Neuronal stem cell (in vitro differentiated cells): ENCODE measurements at regions not wholly inside any gene's neighbourhood (a gene's known extent, or its start where the extent isn't known, plus 50 kb on each side); places are given as distances from the start of the nearest gene placed in this dataset.

Experiments used
- DNase-seq: peaks from one replicate; pipeline ENCODE4 v3.0.0-alpha.2; 2013; ENCODE audit warnings: low spot score
- H2AFZ ChIP-seq: one replicate; pipeline ENCODE4 v1.6.1; 2013; ENCODE audit warnings: mild to moderate bottlenecking, low read length, inconsistent platforms
- H2AK5ac ChIP-seq: 2 replicates; pipeline ENCODE4 v1.6.1; 2013; ENCODE audit warnings: low read depth, mild to moderate bottlenecking, inconsistent platforms, low read length, moderate library complexity, mixed read lengths
- H2BK120ac ChIP-seq: 2 replicates; pipeline ENCODE4 v1.6.1; 2013; ENCODE audit warnings: low read depth, mild to moderate bottlenecking, inconsistent platforms, low read length, moderate library complexity, mixed read lengths
- H2BK12ac ChIP-seq: one replicate; pipeline ENCODE4 v1.6.1; 2013; ENCODE audit warnings: low read length, inconsistent platforms
- H2BK15ac ChIP-seq: 2 replicates; pipeline ENCODE4 v1.6.1; 2013; ENCODE audit warnings: mild to moderate bottlenecking, low read length, inconsistent platforms, mixed read lengths
- H2BK5ac ChIP-seq: one replicate; pipeline ENCODE4 v1.6.1; 2013; ENCODE audit warnings: inconsistent platforms, mild to moderate bottlenecking, low read length, moderate library complexity
- H3K14ac ChIP-seq: one replicate; pipeline ENCODE4 v1.6.1; 2013; ENCODE audit warnings: low read length, inconsistent platforms
- H3K18ac ChIP-seq: 2 replicates; pipeline ENCODE4 v1.6.1; 2013; ENCODE audit warnings: low read length, inconsistent platforms
- H3K23ac ChIP-seq: 2 replicates; pipeline ENCODE4 v1.6.1; 2013; ENCODE audit warnings: low read depth, mild to moderate bottlenecking, mixed read lengths, low read length, inconsistent platforms; ENCODE audit not compliant: poor library complexity
- H3K27ac ChIP-seq: replicated peaks from 3 replicates; pipeline ENCODE4 v1.5.1; 2013; ENCODE audit warnings: low read length, inconsistent platforms
- H3K27me3 ChIP-seq, 3 experiments: 2 replicates each; pipeline ENCODE4 v1.6.1; 2013; ENCODE audit warnings: low read length in 3 of 3, mild to moderate bottlenecking in 2 of 3, inconsistent platforms in 1 of 3, low read depth in 1 of 3, mixed read lengths in 1 of 3, moderate library complexity in 1 of 3; ENCODE audit not compliant: control insufficient read depth in 3 of 3, insufficient read depth in 3 of 3
- H3K36me3 ChIP-seq, 2 donors: replicated peaks in 1 of 2; 2 replicates each; pipeline ENCODE4 v1.6.1; 2013; ENCODE audit warnings: low read length in 2 of 2; ENCODE audit not compliant: control insufficient read depth in 2 of 2, insufficient read depth in 2 of 2
- H3K4ac ChIP-seq: 2 replicates; pipeline ENCODE4 v1.6.1; 2013; ENCODE audit warnings: inconsistent platforms, mild to moderate bottlenecking, low read length, moderate library complexity
- H3K4me1 ChIP-seq, 2 donors: 1 replicate in 1 of 2; 2 replicates in 1 of 2; pipeline ENCODE4 v1.6.1; 2013; ENCODE audit warnings: low read length in 2 of 2, low read depth in 1 of 2; ENCODE audit not compliant: control insufficient read depth in 2 of 2, insufficient read depth in 1 of 2
- H3K4me2 ChIP-seq: one replicate; pipeline ENCODE4 v1.6.1; 2013; ENCODE audit warnings: mild to moderate bottlenecking, low read length, inconsistent platforms; ENCODE audit not compliant: insufficient read depth, poor library complexity, severe bottlenecking
- H3K4me3 ChIP-seq, 2 donors: 2 replicates each; pipeline ENCODE4 v1.5.1; 2013; ENCODE audit warnings: low read length in 2 of 2, mild to moderate bottlenecking in 2 of 2, inconsistent platforms in 1 of 2, moderate library complexity in 1 of 2
- H3K79me1 ChIP-seq: one replicate; pipeline ENCODE4 v1.6.1; 2013; ENCODE audit warnings: low read depth, mild to moderate bottlenecking, inconsistent platforms, low read length, moderate library complexity
- H3K9ac ChIP-seq: one replicate; pipeline ENCODE4 v1.6.1; 2013; ENCODE audit warnings: mild to moderate bottlenecking, low read depth, low read length, inconsistent platforms; ENCODE audit not compliant: poor library complexity
- H3K9me3 ChIP-seq, 2 donors: replicated peaks in 1 of 2; 2 replicates each; pipeline versions ENCODE3 to v1.6.1; 2013; ENCODE audit warnings: low read length in 2 of 2, mild to moderate bottlenecking in 2 of 2, inconsistent platforms in 1 of 2, low read depth in 1 of 2, mixed read lengths in 1 of 2, moderate library complexity in 1 of 2; ENCODE audit not compliant: control insufficient read depth in 2 of 2, insufficient read depth in 1 of 2
- H4K8ac ChIP-seq: one replicate; pipeline ENCODE4 v1.6.1; 2013; ENCODE audit warnings: low read depth, mild to moderate bottlenecking, inconsistent platforms, low read length, moderate library complexity
- H4K91ac ChIP-seq: one replicate; pipeline ENCODE4 v1.6.1; 2013; ENCODE audit warnings: low read length, low read depth, mild to moderate bottlenecking, inconsistent platforms; ENCODE audit not compliant: poor library complexity
- WGBS, 2 donors: extraction: QIAGEN DNeasy Blood & Tissue Kit; methylation state at CpG; one replicate each; pipeline ENCODE4 v1.1.7; 2013; ENCODE audit warnings: missing lambda C conversion rate in 2 of 2, mixed read lengths in 1 of 2; ENCODE audit not compliant: insufficient read length in 2 of 2, insufficient replicate concordance in 1 of 2; ENCODE audit errors: extremely low coverage in 2 of 2; 5-methylcytosine and 5-hydroxymethylcytosine counted together

- no peaks in the 10 kb centered on the region for H3K27me3 ChIP-seq
- H3K14ac ChIP-seq = no peak overlapping the region
- no peak overlapping the region for H2AFZ ChIP-seq
- H2BK120ac ChIP-seq = no peak overlapping the region
- no peak overlapping the region for H3K4me3 ChIP-seq
- H2BK12ac ChIP-seq = no peak overlapping the region
- no peak overlapping the region for H2AK5ac ChIP-seq
- no peak for DNase-seq
- H3K18ac ChIP-seq = no peak overlapping the region
- H4K8ac ChIP-seq = no peak overlapping the region
- H3K36me3 ChIP-seq = no peaks in the 10 kb centered on the region
- no peak overlapping the region for H3K4ac ChIP-seq
- peaks cover 0 to 2% of the 10 kb centered on the region in 2 donors for H3K4me1 ChIP-seq
- H3K23ac ChIP-seq = no peak overlapping the region
- 100% methylated on average over 1 of the region's 2 CpGs; no CpG with 5 or more reads in 1 of the 2 donors for WGBS, 2 donors
- no peak overlapping the region for H3K4me2 ChIP-seq
- no peaks in the 10 kb centered on the region for H3K79me1 ChIP-seq
- H3K9me3 ChIP-seq = no peaks in the 10 kb centered on the region
- no peak overlapping the region for H3K9ac ChIP-seq
- no peak overlapping the region for H2BK5ac ChIP-seq
- H3K27ac ChIP-seq = no peak overlapping the region
- H4K91ac ChIP-seq = no peak overlapping the region
- no peak overlapping the region for H2BK15ac ChIP-seq
Observed at GRCh38 chr3:168540726-168541125, 445.0 kb upstream of the GOLIM4 start.

GRCh38 chr3:168539909-168540308 lies 444.2 kb upstream of the GOLIM4 start:
- Histone ChIP-seq H3K27me3 (no peaks in the 10 kb centered on the region), H4K91ac (no peak overlapping the region), H3K36me3 (no peaks in the 10 kb centered on the region), H2BK5ac (no peak overlapping the region), H3K18ac (no peak overlapping the region), H3K4me2 (no peak overlapping the region), H3K14ac (no peak overlapping the region), H2AK5ac (no peak overlapping the region), H3K9me3 (no peaks in the 10 kb centered on the region), H3K4me3 (no peak overlapping the region), H2BK15ac (no peak overlapping the region), H2AFZ (no peak overlapping the region), H4K8ac (no peak overlapping the region), H3K4me1 (no peaks in the 10 kb centered on the region), H3K79me1 (no peaks in the 10 kb centered on the region), H3K23ac (no peak overlapping the region), H2BK120ac (no peak overlapping the region), H3K9ac (no peak overlapping the region), H3K4ac (no peak overlapping the region), H3K27ac (no peak overlapping the region), H2BK12ac (no peak overlapping the region)
- 100% methylated on average over 1 of the region's 1 CpG; no CpG with 5 or more reads in 1 of the 2 donors for WGBS, 2 donors
- no peak for DNase-seq

GRCh38 chr3:168534761-168535160 lies 439.0 kb upstream of the GOLIM4 start:
- H3K14ac ChIP-seq = no peak overlapping the region
- no peak overlapping the region for H2BK5ac ChIP-seq
- H2BK120ac ChIP-seq = no peak overlapping the region
- H3K27me3 ChIP-seq = no peaks in the 10 kb centered on the region
- H3K79me1 ChIP-seq = no peaks in the 10 kb centered on the region
- no peak for DNase-seq
- no peak overlapping the region for H3K18ac ChIP-seq
- no peaks in the 10 kb centered on the region for H3K36me3 ChIP-seq
- H2AFZ ChIP-seq = no peak overlapping the region
- no peak overlapping the region for H4K8ac ChIP-seq
- no peak overlapping the region for H2BK12ac ChIP-seq
- no CpG with 5 or more reads among the region's 3 CpGs for WGBS, 2 donors
- no peak overlapping the region for H3K4me2 ChIP-seq
- peaks cover 0 to 5% of the 10 kb centered on the region in 2 donors for H3K9me3 ChIP-seq
- no peak overlapping the region for H3K27ac ChIP-seq
- no peak overlapping the region for H4K91ac ChIP-seq
- no peak overlapping the region for H3K23ac ChIP-seq
- no peak overlapping the region for H3K4ac ChIP-seq
- no peak overlapping the region for H3K9ac ChIP-seq
- no peak overlapping the region for H2BK15ac ChIP-seq
- H3K4me3 ChIP-seq = no peak overlapping the region
- H3K4me1 ChIP-seq = peaks cover 2 to 15% of the 10 kb centered on the region in 2 donors
- no peak overlapping the region for H2AK5ac ChIP-seq

GRCh38 chr3:168533600-168533999 lies 437.9 kb upstream of the GOLIM4 start:
- Histone ChIP-seq H2BK120ac (no peak overlapping the region), H4K8ac (no peak overlapping the region), H2AFZ (no peak overlapping the region), H2BK15ac (no peak overlapping the region), H2BK5ac (no peak overlapping the region), H2BK12ac (no peak overlapping the region), H3K27ac (no peak overlapping the region), H3K18ac (no peak overlapping the region), H3K4me1 (peaks cover 2 to 15% of the 10 kb centered on the region in 2 donors), H4K91ac (no peak overlapping the region), H3K14ac (no peak overlapping the region), H2AK5ac (no peak overlapping the region), H3K27me3 (no peaks in the 10 kb centered on the region), H3K9me3 (peaks cover 0 to 5% of the 10 kb centered on the region in 2 donors), H3K4me2 (no peak overlapping the region), H3K4ac (no peak overlapping the region), H3K9ac (no peak overlapping the region), H3K23ac (no peak overlapping the region), H3K36me3 (no peaks in the 10 kb centered on the region), H3K4me3 (no peak overlapping the region), H3K79me1 (no peaks in the 10 kb centered on the region)
- DNase-seq = no peak
- WGBS, 2 donors = no CpG with 5 or more reads among the region's 2 CpGs
